GM21528 (cell line): ENCODE measurements at regions not wholly inside any gene's neighbourhood (a gene's known extent, or its start where the extent isn't known, plus 50 kb on each side); places are given as distances from the start of the nearest gene placed in this dataset.

Experiments used
- ATAC-seq: cut with Tn5 transposase; IDR thresholded peaks from one replicate; pipeline ENCODE4 v1.9.1; 2021; ENCODE audit warnings: mild to moderate bottlenecking, moderate library complexity; ENCODE audit not compliant: unreplicated experiment, low FRiP score

DNA sequence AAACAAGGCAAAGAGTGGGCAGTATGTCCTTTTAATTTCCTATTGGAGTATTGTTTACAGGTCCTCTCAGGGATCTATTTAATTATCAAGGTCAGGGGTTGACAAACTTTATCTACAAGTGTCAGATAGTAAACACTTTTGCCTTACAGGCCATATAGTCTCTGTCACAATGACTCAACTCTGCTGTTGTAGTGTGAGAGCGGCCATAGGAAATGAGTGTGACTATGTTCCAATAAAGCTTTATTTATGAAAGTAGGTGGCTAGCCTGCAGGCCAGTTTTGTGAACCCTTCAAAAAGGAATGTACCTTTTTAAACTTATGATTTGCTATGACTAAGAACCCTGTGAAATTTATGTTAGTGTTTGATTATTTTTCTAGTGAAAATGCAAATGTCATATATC, 156.1 kb downstream of the GPAT3 start:
- ATAC-seq = no peak

DNA sequence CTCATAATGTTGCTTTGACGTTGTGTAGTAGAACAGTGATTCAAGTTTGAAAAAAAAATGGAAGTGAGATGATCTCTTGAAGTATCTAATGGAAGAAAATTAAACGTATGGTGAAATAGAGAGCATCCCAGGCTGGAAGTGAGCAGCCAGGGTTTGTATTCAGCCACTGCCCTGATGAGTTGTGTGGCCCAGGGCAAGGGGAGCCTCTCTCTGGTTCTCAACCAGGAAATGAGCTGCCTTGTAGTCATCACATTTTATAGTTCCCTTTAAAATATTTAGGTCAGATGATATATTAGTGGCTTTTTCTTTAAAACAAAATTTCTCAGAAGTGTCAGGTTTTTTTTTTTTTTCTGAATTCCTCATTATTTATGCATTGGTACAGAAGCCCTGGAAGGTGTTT, 150.3 kb downstream of the GPAT3 start:
- ATAC-seq = no peak

GRCh38 chr4:83679692-83680091, 143.8 kb downstream of the GPAT3 start:
- no peak for ATAC-seq

- ATAC-seq = no peak
Observed at GRCh38 chr4:83679254-83679653, 143.3 kb downstream of the GPAT3 start.

GRCh38 chr4:83677656-83678055, 141.7 kb downstream of the GPAT3 start:
- no peak for ATAC-seq

DNA sequence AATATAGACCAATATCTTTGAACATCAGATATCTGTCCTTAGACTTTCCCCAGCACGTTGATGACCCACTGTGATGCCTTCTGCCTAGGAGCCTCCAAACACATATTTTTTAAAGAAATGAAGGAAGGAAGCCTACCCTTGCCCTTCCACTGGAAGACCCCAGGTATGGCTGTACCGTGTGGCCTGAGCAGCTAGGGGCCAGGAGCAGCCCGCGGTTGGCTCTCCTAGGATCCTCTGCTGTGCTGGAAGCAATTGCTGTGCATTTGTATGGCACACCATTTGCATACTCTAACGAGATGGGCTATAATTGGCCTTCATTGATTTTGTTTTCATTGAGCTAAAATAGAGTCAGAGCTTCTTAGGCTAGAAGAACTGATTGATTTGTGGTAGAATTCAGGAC, 128.8 kb downstream of the GPAT3 start:
- ATAC-seq = no peak

- no peak for ATAC-seq
Observed at GRCh38 chr4:83664071-83664470, 128.2 kb downstream of the GPAT3 start.

DNA sequence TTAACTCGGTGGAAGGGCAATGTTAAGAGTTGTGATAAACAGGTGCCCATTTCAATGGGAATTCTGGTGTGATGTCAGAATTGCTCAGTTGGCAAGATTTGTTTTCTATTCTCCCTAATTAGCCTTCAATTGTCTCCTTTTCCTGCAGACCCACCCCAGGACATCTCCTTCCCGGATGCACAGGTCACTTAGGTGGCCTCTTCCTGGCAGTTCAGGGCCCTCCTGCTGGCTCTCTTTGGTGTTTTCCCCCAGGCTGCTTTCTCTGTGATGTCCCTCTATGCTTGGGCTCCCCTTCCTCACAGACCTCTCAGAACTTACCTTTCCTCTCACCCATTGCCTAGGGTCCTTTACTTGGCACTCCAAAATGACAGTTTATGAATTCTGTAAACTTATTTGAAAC, 126.3 kb downstream of the GPAT3 start:
- ATAC-seq = no peak

DNA sequence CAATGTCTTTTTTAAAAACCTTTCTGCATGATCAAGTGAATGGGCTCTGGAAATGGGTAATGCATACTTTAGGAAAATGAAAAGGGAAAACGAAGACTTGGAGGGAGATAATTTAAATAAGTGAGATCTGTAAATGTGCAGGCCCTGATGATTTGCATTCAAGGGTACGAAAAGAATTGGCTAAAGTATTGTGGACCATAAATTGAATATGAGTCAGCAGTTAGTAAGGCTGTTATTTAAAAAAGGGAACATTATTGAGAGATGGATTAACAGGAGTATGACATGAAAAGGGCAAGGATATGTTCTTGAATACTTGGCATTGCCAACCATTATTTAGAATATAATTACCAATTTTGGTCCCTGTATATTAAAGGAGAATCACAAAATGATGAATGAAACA, 125.5 kb downstream of the GPAT3 start:
- no peak for ATAC-seq

DNA sequence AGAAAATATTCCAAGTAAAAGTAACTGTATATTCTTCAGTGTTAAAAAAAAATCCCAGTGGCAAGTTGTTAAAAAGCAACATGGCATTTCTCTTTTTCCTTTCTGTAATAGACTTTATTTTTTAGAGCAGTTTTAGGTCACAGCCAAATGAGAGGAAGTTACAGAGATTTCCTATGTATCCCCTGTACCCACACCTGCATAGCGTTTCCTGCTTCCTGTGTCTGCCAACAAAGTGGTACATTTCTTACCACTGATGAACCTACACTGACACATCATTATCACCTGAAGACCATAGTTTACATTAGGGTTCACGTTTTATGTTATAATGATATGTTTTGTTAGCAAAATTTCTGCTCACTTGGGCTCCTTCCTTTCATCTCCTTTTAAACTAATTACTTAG, 124.7 kb downstream of the GPAT3 start:
- ATAC-seq = no peak

- ATAC-seq = no peak
Observed at GRCh38 chr4:83658806-83659205, 122.9 kb downstream of the GPAT3 start.

DNA sequence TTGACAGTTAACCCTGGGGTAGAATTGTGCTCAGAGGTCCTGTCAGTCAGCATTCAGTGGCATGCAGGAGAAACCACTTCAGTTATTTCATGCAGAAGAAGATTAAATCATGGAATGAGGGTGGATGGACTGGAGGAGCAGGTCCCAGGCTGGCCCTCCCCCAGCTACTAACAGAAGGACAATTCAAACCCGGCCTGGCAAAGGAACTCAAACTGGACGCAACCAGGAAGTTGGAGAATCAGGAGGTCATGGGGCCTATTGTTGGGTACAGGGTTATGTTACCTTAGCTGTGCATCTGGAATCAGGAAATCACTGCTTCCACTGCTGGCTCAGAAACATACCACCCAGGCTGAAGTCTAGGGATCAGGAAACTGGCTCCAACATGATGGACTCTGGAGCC, 121.4 kb downstream of the GPAT3 start:
- no peak for ATAC-seq
